HG02884 (cell line): ENCODE measurements at regions not wholly inside any gene's neighbourhood (a gene's known extent, or its start where the extent isn't known, plus 50 kb on each side); places are given as distances from the start of the nearest gene placed in this dataset.

ENCODE experiments used
- ATAC-seq: cut with Tn5 transposase; IDR thresholded peaks from one replicate; pipeline ENCODE4 v1.9.1; 2021; ENCODE audit warnings: mild to moderate bottlenecking, moderate library complexity; ENCODE audit not compliant: unreplicated experiment

- ATAC-seq = no peak
Measured at GRCh38 chr3:79928687-79929408, 161.1 kb upstream of the ROBO1 start.

- no peak for ATAC-seq
Measured at GRCh38 chr3:79926522-79926921, 158.7 kb upstream of the ROBO1 start.

DNA sequence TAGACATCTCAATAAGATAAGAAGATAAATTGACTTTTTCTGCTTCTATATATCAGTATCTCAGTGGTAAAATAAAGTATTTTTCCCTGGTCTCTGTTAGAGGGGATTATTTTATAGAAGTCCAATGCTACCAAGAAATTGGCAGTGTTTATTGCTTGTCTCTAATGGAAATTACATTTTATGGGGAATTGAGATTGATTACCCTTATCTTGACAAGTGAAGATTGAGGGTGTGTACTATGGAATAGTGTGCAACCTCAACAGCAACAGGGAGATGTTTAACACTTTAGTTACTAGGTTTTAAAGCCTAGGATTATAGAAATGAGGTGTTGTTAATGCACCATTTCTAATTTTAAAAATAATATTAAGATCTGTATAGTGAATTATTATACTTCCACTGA, 154.8 kb upstream of the ROBO1 start:
- ATAC-seq = no peak

DNA sequence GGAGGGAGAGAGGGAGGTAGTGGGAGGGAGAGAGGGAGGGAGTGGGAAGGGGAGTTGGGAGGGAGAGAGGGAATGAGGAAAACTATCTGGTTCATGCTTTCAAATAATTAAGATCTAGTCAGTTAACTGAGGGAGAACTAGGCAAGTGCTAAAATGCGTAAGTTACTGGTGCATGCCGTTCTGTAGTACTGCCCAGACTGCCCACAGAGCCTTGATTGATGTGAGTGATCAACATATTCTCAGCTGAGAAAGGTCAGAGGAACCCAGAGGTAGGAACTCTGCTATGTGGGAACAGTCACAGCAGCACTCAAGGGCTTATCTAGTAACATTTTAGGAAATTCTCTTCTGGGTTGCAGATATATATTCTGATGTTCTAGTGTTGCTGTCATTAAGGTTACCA, 149.8 kb upstream of the ROBO1 start:
- ATAC-seq = no peak

GRCh38 chr3:79910337-79910736, 142.5 kb upstream of the ROBO1 start:
- no peak for ATAC-seq

- ATAC-seq = no peak
Measured at GRCh38 chr3:79906106-79906505, 138.3 kb upstream of the ROBO1 start.

GRCh38 chr3:79902151-79902550, 134.4 kb upstream of the ROBO1 start:
- no peak for ATAC-seq

DNA sequence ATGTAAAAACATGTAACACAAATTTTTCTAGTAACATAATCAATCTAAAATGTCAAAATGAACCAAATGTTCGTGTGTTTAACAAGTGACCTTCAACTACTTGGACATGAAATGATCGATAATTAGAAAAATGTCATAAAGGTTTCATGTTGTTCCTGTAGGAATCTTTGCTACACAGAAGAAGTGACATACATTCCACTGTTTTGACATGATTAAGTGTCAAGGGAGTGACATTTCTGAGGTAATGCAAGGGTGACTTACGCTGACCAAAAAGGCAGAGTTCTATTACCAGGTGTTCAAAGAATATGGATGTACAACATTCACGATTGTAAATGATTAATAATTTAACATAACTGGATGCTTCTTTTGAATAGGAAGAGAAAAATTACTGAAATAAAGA, 131.1 kb upstream of the ROBO1 start:
- ATAC-seq = no peak

GRCh38 chr3:79896086-79896485, 128.3 kb upstream of the ROBO1 start:
- no peak for ATAC-seq

DNA sequence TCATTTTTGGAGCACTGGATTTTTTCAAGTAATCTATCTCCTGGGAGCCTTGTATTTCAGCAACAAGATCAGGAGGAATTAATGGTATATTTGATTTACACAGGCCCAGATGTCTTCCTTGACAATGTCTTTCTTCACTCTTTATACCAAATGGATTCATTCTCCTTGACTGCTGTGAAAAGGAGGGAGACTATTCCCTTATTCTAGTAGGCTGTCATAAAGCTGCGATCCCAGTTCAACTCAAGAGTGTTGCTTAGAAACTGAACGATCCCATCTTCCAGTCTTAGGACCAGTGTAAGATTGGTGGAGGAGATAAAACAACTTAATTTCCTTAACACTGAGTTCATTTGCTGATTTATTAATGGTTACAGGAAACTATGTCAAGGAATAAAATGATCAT, 119.4 kb upstream of the ROBO1 start:
- ATAC-seq = no peak

DNA sequence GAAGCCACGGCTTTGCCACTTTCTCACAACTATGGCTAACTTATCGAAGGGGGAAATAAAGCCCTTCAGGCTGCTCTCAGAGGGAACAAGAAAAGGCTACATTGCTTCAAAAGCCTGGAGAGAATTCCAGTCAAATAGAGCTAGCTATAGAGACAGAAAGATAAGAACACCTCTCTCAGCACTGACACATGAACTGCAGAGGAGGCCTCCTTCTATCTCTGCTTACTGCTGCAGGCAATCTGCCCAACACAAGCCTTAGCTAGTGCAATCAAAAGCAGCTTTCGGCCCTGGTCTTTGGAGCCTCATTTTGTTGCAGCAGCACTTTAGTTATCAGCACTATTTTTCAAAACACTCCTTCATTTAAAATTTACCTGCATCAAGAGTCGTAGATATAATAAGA, 118.4 kb upstream of the ROBO1 start:
- ATAC-seq = no peak

GRCh38 chr3:79885407-79885806, 117.6 kb upstream of the ROBO1 start:
- no peak for ATAC-seq

GRCh38 chr3:79884354-79884753, 116.6 kb upstream of the ROBO1 start:
- no peak for ATAC-seq

DNA sequence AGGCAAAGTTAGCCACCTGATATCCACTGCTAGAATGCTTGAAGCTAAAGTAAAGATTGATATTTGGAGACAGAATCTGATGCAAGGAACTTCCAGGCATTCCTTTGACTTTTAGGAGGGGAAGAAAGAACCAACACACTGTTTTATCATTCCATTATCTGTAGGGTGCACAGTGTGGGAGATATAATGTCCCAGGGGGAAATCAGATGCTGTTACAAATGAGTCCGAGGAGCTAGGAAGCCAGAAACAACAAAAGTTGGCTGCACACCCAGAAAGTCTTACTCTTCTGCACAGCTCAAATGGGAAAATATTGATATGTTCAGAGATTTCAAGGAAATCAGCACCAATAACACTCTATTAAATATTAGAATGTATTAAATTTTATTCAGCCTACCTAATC, 113.6 kb upstream of the ROBO1 start:
- no peak for ATAC-seq

GRCh38 chr3:79878708-79879107, 110.9 kb upstream of the ROBO1 start:
- ATAC-seq = no peak

- no peak for ATAC-seq
Measured at GRCh38 chr3:79874646-79875045, 106.8 kb upstream of the ROBO1 start.

GRCh38 chr3:79872483-79872882, 104.7 kb upstream of the ROBO1 start:
- ATAC-seq = no peak

GRCh38 chr3:79871656-79872055, 103.9 kb upstream of the ROBO1 start:
- no peak for ATAC-seq

DNA sequence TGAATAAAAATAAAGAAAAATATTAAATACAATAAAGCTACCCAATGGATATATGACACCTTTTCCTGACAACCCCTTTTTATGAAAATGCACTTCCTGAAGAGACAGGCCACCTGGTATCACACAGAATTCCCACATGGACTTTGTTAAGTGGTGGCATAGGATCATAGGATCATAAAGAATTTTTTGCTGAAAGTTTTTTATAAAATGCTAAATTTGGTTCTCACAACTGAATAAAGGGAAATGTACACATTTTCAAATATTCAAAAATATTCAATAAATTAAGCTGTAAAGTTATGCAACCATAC, 102.5 kb upstream of the ROBO1 start:
- ATAC-seq = no peak

DNA sequence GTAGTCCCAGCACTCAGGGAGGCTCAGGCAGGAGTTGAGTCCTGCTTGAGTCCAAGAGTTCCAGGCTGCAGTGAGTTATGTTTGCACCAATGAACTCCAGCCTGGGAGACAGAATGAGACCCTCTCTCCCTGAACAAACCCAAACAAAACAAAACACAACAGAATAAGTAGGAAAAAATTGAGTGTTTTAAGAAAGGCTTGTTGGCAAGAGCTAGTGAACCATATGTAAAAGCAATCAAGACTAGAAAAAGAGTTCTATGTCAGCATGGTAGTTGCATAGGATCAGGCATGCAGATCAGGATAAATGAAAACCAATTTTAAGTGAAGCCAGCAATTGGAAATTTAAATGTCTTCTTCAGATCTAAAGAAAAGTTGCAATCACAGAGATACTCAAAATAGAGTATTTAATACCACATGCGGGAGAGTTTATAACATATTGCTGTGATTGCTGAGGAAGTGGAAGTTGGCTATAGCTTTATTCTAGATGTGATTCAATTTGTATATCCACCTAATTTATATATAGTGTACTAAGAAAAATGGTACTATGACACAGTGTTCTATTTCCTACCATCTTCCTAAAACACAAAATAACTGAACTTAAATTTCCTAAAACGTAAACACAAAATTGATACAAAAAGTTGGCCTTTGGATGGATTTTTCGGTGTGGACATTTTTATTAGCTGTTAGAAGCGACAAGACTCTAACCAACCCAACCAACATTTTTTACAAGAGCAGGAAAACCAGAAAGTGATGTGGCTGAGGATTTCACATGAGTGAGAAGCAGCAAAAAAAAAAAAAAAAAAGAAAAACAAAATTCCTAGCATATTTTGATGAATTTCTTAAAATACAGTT, 101.9 kb upstream of the ROBO1 start:
- no peak for ATAC-seq

- no peak for ATAC-seq
Measured at GRCh38 chr3:79866162-79866561, 98.4 kb upstream of the ROBO1 start.

- ATAC-seq = no peak
Measured at GRCh38 chr3:79864077-79864476, 96.3 kb upstream of the ROBO1 start.

DNA sequence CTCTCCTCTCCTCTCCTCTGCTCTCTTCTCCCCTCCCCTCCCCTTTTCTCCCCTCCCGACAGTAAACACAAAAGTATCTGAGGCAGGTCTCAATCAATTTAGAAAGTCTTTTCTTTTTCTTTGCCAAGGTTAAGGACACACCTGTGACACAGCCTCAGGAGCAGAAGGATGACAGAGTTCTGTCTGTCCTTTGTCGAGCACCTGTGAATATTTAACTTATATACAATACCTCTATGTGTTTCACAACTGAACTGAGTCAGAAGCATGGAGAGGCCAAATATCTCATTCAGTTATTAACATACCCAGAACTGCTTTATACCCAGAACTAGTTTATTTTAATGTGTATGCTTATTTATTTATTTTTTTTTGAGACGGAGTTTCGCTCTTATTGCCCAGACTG, 81.1 kb upstream of the ROBO1 start:
- no peak for ATAC-seq
